GM18499 (cell line): ENCODE measurements at regions not wholly inside any gene's neighbourhood (a gene's known extent, or its start where the extent isn't known, plus 50 kb on each side); places are given as distances from the start of the nearest gene placed in this dataset.
"Not testable (repeated sequence)": the region's sequence is repeated elsewhere in the genome, so short reads cannot be mapped to it uniquely, and the experiment has no call there.

ENCODE experiments used
- ATAC-seq: cut with Tn5 transposase; IDR thresholded peaks from one replicate; pipeline ENCODE4 v1.9.1; 2021; ENCODE audit warnings: moderate number of reproducible peaks; ENCODE audit not compliant: insufficient read depth, unreplicated experiment

- no peak for ATAC-seq
These were observed 290.7 kb upstream of the PDE3A start for GRCh38 chr12:20077618-20078017.

DNA sequence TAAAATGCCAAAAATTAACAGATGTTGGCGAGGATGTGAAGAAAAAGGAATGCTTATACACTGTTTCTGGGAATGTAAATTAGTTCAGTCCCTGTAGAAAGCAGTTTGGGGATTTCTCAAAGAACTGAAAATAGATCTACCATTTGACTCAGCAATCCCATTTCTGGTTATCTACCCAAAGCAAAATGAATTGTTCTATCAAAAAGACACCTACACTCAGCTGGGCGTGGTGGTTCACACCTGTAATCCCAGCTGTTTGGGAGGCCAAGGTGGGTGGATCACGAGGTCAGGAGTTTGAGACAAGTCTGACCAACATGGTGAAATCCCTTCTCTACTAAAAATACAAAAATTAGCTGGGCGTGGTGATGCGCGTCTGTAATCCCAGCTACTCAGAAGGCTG is 279.3 kb upstream of the PDE3A start:
- ATAC-seq: no peak

DNA sequence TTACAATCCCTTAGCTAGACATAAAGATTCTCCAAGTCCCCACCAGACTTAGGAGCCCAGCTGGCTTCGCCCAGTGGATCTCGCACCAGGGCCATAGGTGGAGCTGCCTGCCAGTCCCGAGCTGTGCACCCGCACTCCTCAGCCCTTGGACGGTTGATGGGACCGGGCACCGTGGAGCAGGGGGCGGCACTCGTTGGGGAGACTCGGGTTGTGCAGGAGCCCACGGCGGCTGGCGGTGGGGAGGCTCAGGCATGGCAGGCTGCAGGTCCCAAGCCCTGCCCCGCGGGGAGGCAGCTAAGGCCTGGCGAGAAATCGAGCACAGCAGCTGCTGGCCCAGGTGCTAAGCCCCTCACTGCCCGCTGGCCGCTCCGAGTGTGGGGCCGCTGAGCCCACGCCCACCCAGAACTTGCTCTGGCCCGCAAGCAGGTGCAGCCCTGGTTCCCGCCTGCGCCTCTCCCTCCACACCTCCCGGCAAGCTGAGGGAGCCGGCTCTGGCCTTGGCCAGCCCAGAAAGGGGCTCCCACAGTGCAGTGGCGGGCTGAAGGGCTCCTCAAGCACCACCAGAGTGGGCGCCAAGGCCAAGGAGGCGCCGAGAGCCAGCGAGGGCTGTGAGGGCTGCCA is 275.0 kb upstream of the PDE3A start:
- not testable (repeated sequence) for ATAC-seq

- no peak for ATAC-seq
These were observed 271.9 kb upstream of the PDE3A start for GRCh38 chr12:20096430-20096829.

DNA sequence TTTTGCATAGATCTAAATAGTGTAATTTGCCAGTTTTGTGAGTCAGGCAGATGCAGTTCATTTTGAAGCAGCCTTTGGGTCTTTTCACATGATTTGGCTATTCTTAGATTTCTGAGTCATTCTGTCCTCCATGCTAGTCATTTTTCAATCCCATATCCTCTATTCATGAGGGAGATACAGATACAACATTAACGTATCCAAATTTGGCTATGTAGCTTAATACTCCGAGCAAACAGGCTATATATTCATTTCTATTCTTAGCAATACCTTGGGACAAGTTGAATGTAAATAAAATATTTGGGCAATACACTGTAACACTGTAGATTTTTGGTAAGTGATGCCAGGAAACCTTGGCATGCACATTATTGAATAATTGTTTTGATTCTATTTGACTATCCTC is 270.7 kb upstream of the PDE3A start:
- ATAC-seq: no peak

DNA sequence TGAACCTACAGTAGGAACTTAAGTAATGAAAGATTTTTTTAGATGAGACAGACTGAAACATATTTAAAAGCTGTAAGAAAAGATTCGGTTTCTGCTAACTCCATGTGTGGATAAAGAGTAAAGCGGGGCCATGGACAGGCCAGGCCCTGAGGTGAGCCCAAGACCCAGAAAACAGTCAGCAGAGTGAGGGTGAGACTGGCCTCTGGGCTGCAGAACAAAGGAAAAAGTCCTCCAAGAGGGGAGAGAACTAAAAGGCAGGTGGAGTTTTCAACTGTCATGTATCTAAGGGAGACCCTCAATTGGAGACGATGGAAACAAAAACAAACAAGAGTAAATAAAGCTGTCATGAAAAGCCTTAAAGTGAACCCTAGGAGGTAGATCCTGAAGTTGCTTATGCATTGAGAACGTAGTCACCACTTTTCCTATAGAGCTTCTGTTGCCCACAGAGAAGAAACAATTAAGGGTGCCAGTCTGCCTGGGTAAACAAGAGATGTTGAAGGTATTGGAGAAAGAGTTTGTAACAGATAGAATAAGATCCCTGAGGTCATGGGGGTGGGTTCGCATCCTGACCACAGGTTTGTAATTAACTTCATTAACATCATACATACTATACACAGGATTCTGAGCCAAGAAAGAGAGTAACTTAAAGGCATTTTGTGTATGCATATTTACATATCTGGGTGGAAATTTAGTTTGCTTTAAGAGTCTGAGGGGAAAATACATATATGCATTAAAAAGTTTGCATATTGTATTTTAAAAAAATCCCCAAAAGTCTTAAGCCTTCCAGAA is 268.7 kb upstream of the PDE3A start:
- no peak for ATAC-seq

GRCh38 chr12:20101046-20101445 is 267.3 kb upstream of the PDE3A start:
- no peak for ATAC-seq

GRCh38 chr12:20105943-20106342 is 262.4 kb upstream of the PDE3A start:
- no peak for ATAC-seq

- ATAC-seq: no peak
These were observed 258.7 kb upstream of the PDE3A start for GRCh38 chr12:20109676-20110075.

- not testable (repeated sequence) for ATAC-seq
These were observed 253.0 kb upstream of the PDE3A start for GRCh38 chr12:20115371-20115770.

DNA sequence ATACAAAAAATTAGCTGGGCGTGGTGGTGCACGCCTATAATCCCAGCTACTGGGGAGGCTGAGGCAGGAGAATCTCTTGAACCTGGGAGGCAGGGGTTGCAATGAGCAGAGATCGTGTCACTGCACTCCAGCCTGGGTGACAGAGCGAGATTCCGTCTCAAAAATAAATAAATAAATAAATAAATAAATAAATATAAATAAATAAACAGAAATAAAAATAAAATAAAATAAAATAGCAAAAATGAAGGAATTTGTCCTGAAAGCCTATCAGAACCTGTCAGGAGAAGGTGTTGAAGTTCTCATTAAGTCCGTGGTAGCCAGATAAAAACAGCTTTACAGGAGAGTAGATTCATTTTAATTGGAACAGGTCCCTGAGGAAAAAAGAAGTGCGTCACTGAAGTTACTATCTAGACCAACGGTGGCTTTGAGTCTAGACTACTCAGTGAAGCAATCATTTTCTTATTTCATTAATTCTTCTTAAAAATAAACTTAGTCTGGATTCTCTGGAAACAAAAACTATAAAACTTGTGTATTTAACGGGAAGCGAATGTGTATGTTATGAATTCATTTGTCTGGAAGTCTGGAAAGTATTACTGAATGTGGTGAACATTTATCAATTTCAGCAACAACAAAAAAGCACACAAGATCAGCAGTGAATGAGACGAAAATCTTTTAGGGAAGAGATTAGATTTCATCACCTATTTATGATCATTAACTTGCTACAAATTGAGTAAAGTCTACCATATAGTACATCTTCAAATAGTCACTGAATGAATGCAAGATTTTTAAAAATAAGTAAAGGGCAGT is 248.5 kb upstream of the PDE3A start:
- ATAC-seq: no peak

DNA sequence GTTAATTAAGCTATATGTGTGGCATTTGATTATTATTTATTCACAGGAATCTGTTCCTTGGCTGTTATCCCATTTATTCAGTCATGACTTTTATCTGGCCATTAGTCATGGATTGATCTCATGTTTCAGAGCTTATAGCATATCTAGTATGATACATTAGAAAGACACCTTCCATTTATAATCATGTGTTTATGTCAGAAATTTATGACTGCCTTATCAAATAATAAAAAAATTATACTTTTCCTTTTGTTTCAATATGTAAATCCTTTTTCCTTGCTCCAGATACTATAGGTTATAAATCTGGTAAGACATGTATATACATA is 248.0 kb upstream of the PDE3A start:
- no peak for ATAC-seq

DNA sequence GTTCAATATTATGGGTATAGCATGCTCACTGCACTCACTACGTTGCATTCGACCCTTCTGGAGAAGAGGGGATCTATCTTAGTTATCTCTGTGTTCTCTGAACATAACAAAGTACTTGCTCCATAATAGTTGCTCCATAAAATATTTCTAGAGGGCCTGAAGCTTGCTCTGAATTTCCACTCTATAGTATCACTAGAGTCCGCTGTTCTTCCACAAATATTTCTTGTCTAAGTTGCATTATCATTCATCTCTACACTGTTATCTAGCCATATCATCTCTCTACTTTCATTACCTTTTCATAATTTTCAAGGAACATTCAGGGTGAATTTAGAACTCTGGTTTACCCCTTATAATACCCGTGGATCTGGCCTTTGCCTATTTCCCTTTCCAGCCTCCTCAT is 246.1 kb upstream of the PDE3A start:
- no peak for ATAC-seq

GRCh38 chr12:20123465-20123864 is 244.9 kb upstream of the PDE3A start:
- no peak for ATAC-seq

GRCh38 chr12:20125276-20125798 is 243.0 kb upstream of the PDE3A start:
- no peak for ATAC-seq

DNA sequence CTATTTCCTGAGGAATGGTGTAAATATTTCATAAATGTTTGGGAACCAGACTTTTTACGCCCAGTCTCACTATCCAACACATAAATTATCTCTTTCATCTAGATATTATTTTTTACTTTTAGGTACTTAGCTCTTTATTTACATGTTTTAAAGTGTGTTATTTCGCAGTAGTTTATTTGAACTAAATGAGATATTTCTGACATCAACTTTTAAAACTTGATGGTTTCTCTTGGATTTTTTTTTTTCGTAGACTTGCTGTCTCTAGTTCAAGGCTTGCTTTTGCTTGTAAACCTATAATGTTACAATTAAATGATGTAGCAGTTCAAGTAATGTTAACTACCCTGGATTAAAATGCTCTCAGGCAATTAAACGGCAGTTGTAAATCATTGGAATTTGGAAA is 241.7 kb upstream of the PDE3A start:
- no peak for ATAC-seq

DNA sequence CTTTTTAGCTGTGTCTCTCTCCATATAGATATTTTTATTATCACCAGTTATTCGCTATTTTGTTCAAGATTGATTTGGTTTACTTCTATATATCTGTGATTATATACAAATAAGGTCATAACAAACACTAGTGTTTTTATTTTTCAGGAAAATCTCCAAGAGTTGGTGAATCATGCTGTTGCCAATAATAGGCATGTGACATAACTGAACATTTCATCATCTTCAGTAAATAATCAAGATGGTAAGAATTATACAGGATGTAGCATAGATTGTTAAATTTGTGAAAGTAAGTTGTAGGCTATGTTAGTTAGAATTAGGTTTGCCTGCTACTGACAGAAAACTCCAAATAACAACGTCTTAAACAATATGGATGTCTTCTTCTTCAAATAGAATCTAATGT is 240.9 kb upstream of the PDE3A start:
- no peak for ATAC-seq

DNA sequence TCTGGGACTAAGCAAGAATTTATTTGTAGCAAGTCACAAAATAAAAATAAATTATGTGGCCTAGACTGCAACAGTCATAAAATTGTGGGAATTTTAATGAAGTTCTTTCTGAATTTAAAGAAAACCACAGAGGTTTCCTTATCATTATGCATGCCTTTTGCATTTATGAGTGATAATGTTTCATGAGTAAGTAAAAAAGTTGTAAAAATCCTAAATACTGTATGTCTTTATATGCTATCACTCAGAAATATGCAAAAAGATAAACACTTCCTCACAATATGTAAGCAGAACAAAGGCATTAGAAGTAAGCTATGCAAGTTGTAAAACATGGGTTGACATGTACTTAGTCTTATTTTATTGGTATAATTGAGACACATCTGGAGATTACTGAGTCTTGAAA is 239.4 kb upstream of the PDE3A start:
- ATAC-seq: no peak

DNA sequence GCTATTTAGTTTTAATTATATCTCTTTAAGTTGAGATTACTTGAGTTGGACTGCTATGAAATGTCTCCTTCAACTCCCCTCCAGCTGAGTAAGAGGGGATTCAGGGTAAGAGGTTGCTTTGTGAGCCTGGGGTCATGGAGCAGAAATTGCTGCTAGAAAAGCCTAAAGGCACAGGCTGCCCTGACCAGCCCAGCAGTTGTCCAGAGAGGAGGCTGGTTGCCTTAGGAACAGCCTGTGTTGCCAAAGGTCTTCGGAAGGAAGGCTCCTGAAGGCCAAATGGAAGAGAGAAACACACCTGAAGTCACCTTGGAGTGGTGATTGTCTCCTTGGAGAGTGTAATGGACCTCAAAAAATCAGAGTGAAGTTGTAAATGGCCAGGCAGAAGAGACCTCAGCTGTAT is 235.5 kb upstream of the PDE3A start:
- no peak for ATAC-seq

DNA sequence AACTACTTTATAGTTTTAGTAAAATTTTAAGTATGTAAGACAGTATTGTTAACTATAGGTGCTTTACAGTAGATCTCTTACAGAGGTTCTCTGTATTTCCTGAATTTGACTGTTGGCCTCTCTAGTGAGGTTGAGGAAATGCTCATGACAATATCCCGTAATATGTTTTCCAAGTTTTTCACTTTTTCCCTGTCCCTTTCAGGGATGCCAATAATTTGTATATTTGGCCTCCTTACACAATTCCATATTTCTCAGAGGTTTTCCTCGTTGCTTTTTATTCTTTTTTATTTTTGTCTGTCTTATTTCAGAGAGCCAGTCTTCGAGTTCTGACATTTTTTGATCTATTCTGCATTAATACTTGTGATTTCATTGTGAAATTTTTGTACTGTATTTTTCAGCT is 233.7 kb upstream of the PDE3A start:
- no peak for ATAC-seq

DNA sequence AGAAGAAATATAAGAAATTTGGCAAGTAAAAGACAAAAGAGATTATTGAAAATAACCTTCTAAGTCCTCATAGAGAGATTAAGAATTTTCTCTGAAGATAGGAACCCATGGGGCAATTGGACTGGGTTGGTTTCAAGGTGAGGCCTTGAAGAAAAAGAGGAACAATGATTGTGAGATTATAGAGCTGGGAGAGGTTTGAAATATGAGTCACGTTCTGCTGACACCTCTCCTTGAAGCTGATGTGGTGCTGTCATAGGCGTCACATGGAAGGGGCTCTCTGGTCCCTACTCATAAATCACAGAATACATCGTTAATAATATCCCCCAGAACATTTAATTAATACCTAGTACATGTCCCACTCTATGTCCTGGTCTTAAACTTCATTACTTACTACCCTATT is 227.6 kb upstream of the PDE3A start:
- no peak for ATAC-seq
